ENCODE measurements at regions not wholly inside any gene's neighbourhood (a gene's known extent, or its start where the extent isn't known, plus 50 kb on each side); places are given as distances from the start of the nearest gene placed in this dataset.
"Not testable (repeated sequence)": the region's sequence is repeated elsewhere in the genome, so short reads cannot be mapped to it uniquely, and the experiment has no call there.

DNA sequence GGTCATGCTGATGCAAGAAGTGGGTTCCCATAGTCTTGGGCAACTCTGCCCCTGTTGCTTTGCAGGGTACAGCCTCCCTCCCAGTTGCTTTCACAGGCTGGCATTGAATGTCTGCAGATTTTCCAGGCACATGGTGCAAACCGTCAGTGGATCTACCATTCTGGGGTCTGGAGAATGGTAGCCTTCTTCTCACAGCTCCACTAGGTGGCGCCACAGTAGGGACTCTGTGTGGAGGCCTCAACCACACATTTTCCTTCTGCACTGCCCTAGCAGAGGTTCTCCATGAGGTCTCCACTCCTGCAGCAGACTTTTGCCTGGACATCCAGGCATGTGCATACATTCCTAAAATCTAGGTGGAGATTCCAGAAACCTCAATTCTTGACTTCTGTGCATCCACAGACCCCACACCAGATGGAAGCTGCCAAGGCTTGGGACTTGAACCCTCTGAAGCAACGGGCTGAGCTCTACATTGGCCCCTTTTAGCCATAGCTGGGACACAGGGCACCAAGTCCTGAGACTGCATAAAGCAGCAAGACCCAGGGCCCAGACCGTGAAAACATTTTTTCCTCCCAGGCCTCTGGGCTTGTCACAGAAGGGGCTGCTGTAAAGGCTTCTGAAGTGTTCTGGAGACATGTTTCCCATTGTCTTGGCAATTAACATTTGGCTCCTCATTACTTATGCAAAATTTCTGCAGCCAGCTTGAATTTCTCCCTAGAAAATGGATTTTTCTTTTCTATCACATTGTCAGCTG is 466.2 kb upstream of the PBX1 start:
- no peak overlapping the region for H3K4me3 ChIP-seq (ENCODE audit: extremely low read depth, insufficient read depth, low read length, poor library complexity, severe bottlenecking)
- H3K36me3 ChIP-seq (ENCODE audit: control insufficient read depth, insufficient read depth, low read length): no peaks in the 10 kb centered on the region
- H3K27ac ChIP-seq (ENCODE audit: low read depth, low read length, severe bottlenecking): no peak overlapping the region
- peaks cover 12% of the 10 kb centered on the region for H3K9me3 ChIP-seq (ENCODE audit: control insufficient read depth, low read length)
- no peaks in the 10 kb centered on the region for H3K4me1 ChIP-seq (ENCODE audit: control insufficient read depth, insufficient read depth, low read length, poor library complexity, severe bottlenecking)
- 83 to 93% methylated on average over 4 of the region's 4 CpGs for WGBS, 2 experiments (ENCODE audit: insufficient coverage in 2 of 2)

DNA sequence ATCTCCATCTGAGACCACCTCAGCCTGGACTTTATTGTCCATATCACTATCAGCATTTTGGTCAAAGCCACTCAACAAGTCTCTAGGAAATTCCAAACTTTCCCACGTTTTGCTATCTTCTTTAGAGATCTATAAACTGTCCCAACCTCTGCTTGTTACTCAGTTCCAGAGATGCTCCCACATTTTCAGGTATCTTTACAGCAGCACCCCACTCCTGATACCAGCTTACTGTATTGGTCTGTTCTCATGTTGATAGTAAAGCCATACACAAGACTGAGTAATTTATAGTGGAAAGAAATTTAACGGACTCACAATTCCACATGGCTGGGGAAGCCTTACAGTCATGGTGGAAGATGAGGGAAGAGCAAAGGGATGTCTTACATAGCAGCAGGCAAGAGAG is 465.4 kb upstream of the PBX1 start:
- Histone ChIP-seq H3K4me3 (ENCODE audit: extremely low read depth, insufficient read depth, low read length, poor library complexity, severe bottlenecking) (no peak overlapping the region), H3K9me3 (ENCODE audit: control insufficient read depth, low read length) (peaks cover 12% of the 10 kb centered on the region), H3K4me1 (ENCODE audit: control insufficient read depth, insufficient read depth, low read length, poor library complexity, severe bottlenecking) (no peaks in the 10 kb centered on the region), H3K36me3 (ENCODE audit: control insufficient read depth, insufficient read depth, low read length) (no peaks in the 10 kb centered on the region), H3K27ac (ENCODE audit: low read depth, low read length, severe bottlenecking) (no peak overlapping the region)
- WGBS, 2 experiments (ENCODE audit: insufficient coverage in 2 of 2): 80 to 95% methylated on average over 1 to 2 of the region's 2 CpGs

DNA sequence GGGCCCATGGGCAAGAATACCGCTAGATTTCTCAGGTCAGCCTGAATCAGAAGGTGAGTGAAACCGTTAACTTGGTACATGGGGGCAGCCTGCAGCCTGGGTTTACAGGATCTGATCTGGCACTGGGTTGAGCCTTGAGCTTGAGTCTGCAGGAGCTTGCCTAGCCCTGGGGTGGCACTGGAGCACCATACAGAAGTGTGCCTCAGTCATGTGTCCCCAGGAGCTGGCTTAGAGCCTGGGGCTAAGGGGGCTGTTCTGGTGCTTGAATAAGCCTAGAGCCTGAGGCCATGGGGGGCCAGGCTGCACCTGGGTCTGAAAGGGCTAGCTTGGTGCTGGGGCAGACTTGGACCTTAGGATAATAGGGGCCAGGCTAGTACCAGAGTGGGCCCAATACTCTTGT is 457.2 kb upstream of the PBX1 start:
- 81 to 94% methylated on average over 2 of the region's 2 CpGs for whole genome bisulfite sequencing, 2 experiments (ENCODE audit: insufficient coverage in 2 of 2)
- H3K4me1 ChIP-seq (ENCODE audit: control insufficient read depth, insufficient read depth, low read length, poor library complexity, severe bottlenecking): no peaks in the 10 kb centered on the region
- no peaks in the 10 kb centered on the region for H3K36me3 ChIP-seq (ENCODE audit: control insufficient read depth, insufficient read depth, low read length)
- H3K4me3 ChIP-seq (ENCODE audit: extremely low read depth, insufficient read depth, low read length, poor library complexity, severe bottlenecking): no peak overlapping the region
- no peaks in the 10 kb centered on the region for H3K9me3 ChIP-seq (ENCODE audit: control insufficient read depth, low read length)
- H3K27ac ChIP-seq (ENCODE audit: low read depth, low read length, severe bottlenecking): no peak overlapping the region

DNA sequence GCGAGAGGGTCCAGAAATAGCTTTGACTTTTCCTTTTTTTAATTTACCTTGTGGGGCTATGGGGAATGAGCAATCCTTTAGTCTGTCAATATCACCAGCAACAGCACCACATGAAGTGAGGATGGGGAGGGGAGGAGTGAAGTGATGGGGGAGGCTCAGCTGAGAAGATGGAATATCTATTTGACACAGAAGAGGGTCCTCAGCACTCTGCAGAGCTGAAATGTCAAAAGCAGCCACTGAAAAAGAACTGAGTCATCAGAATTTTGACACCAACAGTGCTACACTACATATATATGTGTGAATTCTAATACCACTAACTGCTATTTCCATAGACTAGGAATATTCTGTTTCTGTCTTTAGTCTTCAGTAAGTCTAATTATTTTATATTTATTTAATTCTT is 427.0 kb upstream of the PBX1 start:
- Histone ChIP-seq H3K4me1 (ENCODE audit: control insufficient read depth, insufficient read depth, low read length, poor library complexity, severe bottlenecking) (no peaks in the 10 kb centered on the region), H3K9me3 (ENCODE audit: control insufficient read depth, low read length) (no peaks in the 10 kb centered on the region), H3K27ac (ENCODE audit: low read depth, low read length, severe bottlenecking) (no peak overlapping the region), H3K4me3 (ENCODE audit: extremely low read depth, insufficient read depth, low read length, poor library complexity, severe bottlenecking) (no peak overlapping the region), H3K36me3 (ENCODE audit: control insufficient read depth, insufficient read depth, low read length) (no peaks in the 10 kb centered on the region)
- WGBS, 2 experiments (ENCODE audit: insufficient coverage in 2 of 2): no CpG with 5 or more reads among the region's 1 CpG

DNA sequence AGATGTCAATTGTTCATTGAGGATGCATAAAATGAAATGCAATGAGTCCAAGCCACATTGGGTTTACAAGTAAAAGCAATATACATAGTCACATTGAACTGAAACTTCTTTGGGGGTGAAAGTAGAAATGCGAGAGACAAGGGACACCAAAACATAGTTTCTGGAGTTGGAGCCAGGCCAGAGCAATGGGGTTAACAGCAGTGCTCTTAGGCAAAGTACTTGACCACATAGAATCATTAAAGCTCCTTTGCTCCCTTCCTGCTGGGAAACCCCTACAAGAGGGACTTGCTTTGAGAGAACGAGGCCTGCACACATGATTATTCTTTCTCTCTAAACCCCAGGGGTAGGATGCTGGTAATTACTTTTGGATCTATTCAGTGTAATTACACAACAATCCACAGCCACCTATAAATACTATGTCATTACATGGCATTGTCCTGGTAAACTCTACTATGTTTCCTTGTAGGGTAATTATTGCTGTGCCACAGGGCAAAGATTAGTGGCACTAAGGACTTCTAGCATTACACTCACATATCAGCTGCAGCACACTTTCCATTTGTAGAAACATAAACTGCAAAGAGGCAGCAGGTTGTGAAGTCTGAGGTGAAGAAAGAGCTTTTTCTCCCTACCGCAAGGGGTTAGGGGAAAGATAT is 421.6 kb upstream of the PBX1 start:
- Histone ChIP-seq H3K36me3 (ENCODE audit: control insufficient read depth, insufficient read depth, low read length) (no peaks in the 10 kb centered on the region), H3K4me3 (ENCODE audit: extremely low read depth, insufficient read depth, low read length, poor library complexity, severe bottlenecking) (no peak overlapping the region), H3K4me1 (ENCODE audit: control insufficient read depth, insufficient read depth, low read length, poor library complexity, severe bottlenecking) (no peaks in the 10 kb centered on the region), H3K9me3 (ENCODE audit: control insufficient read depth, low read length) (no peaks in the 10 kb centered on the region), H3K27ac (ENCODE audit: low read depth, low read length, severe bottlenecking) (no peak overlapping the region)
- WGBS, 2 experiments (ENCODE audit: insufficient coverage in 2 of 2): no CpG with 5 or more reads among the region's 3 CpGs

DNA sequence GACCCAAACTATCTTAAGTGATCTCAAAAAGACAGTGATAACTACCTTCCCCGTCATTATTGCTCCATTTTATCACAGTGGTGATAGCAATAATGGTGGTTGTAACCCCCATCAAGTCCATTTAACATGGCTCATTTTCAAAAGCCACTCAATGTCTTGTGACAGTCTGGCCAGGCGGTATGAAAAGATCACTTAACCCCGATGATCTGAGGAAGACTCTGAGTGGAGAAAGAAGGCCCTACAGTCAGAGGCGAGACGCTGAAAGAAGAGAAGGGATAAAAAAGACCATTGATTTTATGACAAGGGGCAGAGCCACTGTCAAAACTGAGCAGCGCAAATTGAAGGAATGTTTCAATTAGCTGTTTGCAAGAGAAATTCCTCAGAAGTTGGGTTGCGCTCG is 417.2 kb upstream of the PBX1 start:
- Histone ChIP-seq H3K4me1 (ENCODE audit: control insufficient read depth, insufficient read depth, low read length, poor library complexity, severe bottlenecking) (no peaks in the 10 kb centered on the region), H3K36me3 (ENCODE audit: control insufficient read depth, insufficient read depth, low read length) (no peaks in the 10 kb centered on the region), H3K9me3 (ENCODE audit: control insufficient read depth, low read length) (no peaks in the 10 kb centered on the region), H3K27ac (ENCODE audit: low read depth, low read length, severe bottlenecking) (no peak overlapping the region), H3K4me3 (ENCODE audit: extremely low read depth, insufficient read depth, low read length, poor library complexity, severe bottlenecking) (no peak overlapping the region)
- WGBS, 2 experiments (ENCODE audit: insufficient coverage in 2 of 2): 87 to 100% methylated on average over 5 of the region's 8 CpGs

DNA sequence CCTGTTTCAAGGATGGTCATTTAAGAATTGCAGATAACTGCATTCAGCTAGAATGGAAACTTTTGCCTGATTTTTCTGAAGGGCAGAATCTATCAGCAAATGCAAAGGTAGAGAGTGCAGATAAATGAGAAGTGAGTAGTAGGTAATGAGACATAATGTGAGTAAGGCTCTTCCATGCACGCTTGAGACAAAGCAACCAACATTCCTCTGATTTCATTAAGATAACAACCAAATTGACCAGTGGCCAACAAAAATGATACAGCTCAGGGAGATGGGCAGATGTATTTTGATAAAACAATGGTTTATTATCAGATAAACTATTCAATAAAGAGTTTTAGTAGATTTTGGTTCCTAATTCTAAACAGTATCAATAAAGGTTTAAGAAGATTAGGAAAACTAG is 404.4 kb upstream of the PBX1 start:
- no peaks in the 10 kb centered on the region for H3K36me3 ChIP-seq (ENCODE audit: control insufficient read depth, insufficient read depth, low read length)
- H3K27ac ChIP-seq (ENCODE audit: low read depth, low read length, severe bottlenecking): no peak overlapping the region
- whole genome bisulfite sequencing, 2 experiments (ENCODE audit: insufficient coverage in 2 of 2): no CpG with 5 or more reads among the region's 1 CpG
- H3K4me1 ChIP-seq (ENCODE audit: control insufficient read depth, insufficient read depth, low read length, poor library complexity, severe bottlenecking): no peaks in the 10 kb centered on the region
- H3K4me3 ChIP-seq (ENCODE audit: extremely low read depth, insufficient read depth, low read length, poor library complexity, severe bottlenecking): no peak overlapping the region
- H3K9me3 ChIP-seq (ENCODE audit: control insufficient read depth, low read length): no peaks in the 10 kb centered on the region

DNA sequence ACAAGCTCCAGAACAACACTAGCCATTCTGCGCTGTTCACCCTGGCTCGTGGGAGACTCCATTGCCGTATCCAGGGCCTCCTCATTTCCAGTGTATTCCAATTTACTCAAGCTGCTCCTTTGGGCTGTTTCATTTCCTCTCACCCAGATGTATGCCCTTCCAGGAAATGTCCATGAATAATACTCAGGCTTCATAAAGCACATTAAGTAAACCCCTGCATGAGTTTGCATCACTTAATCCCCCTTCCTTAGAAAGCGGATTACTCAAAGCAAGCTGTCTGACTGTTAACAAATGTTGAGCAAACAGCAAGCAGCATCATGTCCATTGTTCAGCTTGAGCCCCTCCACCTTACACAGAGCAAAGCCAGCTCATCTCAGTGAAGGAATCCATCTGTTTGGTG is 403.6 kb upstream of the PBX1 start:
- H3K36me3 ChIP-seq (ENCODE audit: control insufficient read depth, insufficient read depth, low read length): no peaks in the 10 kb centered on the region
- 67 to 75% methylated on average over 4 of the region's 4 CpGs for WGBS, 2 experiments (ENCODE audit: insufficient coverage in 2 of 2)
- no peak overlapping the region for H3K27ac ChIP-seq (ENCODE audit: low read depth, low read length, severe bottlenecking)
- H3K4me1 ChIP-seq (ENCODE audit: control insufficient read depth, insufficient read depth, low read length, poor library complexity, severe bottlenecking): no peaks in the 10 kb centered on the region
- no peaks in the 10 kb centered on the region for H3K9me3 ChIP-seq (ENCODE audit: control insufficient read depth, low read length)
- H3K4me3 ChIP-seq (ENCODE audit: extremely low read depth, insufficient read depth, low read length, poor library complexity, severe bottlenecking): no peak overlapping the region

DNA sequence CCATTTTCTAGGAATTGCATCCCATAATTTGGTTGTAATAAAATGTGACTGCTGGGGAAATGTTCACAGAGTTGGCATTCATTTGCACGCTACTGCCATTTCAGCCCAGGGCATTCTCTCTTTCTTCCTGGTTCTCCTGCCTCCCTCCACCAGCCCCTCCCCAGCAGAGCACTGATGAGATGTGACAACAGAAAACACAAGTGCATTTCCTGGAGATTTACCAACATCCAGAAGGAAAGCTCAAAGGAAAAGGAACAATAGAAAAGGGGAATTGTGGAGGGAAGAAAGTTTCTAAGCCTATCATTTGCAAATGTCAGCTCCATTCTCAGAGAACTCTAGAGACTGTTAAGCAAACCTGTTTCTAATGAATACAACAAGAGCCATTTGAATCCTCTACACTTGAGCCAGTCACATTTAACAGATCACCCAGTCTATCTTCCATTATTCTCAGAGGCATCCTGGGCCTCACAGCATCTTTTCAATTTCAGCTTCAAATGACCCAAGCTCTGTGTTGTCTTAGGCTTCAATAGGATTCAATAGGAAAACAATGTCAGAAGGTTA is 395.6 kb upstream of the PBX1 start:
- Histone ChIP-seq H3K4me3 (ENCODE audit: extremely low read depth, insufficient read depth, low read length, poor library complexity, severe bottlenecking) (no peak overlapping the region), H3K36me3 (ENCODE audit: control insufficient read depth, insufficient read depth, low read length) (no peaks in the 10 kb centered on the region)
- WGBS, 2 experiments (ENCODE audit: insufficient coverage in 2 of 2): 80% methylated on average over 1 of the region's 1 CpG; no CpG with 5 or more reads in 1 of the 2 experiments

DNA sequence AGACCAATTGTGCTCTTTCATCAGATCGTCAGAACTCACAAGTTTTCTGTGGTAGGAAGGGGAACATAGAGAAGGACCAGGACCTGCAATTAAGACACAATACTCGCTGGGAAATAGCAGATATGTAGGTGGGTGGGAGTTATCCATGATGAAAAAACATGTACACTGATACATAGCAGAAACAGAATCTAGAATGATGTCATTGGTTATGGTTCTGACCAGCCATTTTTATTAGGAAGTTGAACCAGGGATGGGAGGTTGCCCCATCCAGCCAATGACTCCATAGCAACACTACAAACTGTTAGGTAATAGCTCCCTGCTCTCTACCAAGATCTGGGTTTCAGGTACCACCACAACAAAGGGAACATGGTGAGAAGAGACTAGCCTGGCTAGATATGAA is 393.5 kb upstream of the PBX1 start:
- Histone ChIP-seq H3K9me3 (ENCODE audit: control insufficient read depth, low read length) (no peaks in the 10 kb centered on the region), H3K4me1 (ENCODE audit: control insufficient read depth, insufficient read depth, low read length, poor library complexity, severe bottlenecking) (no peaks in the 10 kb centered on the region), H3K27ac (ENCODE audit: low read depth, low read length, severe bottlenecking) (no peak overlapping the region), H3K4me3 (ENCODE audit: extremely low read depth, insufficient read depth, low read length, poor library complexity, severe bottlenecking) (no peak overlapping the region), H3K36me3 (ENCODE audit: control insufficient read depth, insufficient read depth, low read length) (no peaks in the 10 kb centered on the region)
- 91% methylated on average over 1 of the region's 2 CpGs; no CpG with 5 or more reads in 1 of the 2 experiments for WGBS, 2 experiments (ENCODE audit: insufficient coverage in 2 of 2)

More for the DNA sequence above, 395.6 kb upstream of the PBX1 start:
- H3K4me1 ChIP-seq (ENCODE audit: control insufficient read depth, insufficient read depth, low read length, poor library complexity, severe bottlenecking): no peaks in the 10 kb centered on the region
- no peaks in the 10 kb centered on the region for H3K9me3 ChIP-seq (ENCODE audit: control insufficient read depth, low read length)
- H3K27ac ChIP-seq (ENCODE audit: low read depth, low read length, severe bottlenecking): no peak overlapping the region

DNA sequence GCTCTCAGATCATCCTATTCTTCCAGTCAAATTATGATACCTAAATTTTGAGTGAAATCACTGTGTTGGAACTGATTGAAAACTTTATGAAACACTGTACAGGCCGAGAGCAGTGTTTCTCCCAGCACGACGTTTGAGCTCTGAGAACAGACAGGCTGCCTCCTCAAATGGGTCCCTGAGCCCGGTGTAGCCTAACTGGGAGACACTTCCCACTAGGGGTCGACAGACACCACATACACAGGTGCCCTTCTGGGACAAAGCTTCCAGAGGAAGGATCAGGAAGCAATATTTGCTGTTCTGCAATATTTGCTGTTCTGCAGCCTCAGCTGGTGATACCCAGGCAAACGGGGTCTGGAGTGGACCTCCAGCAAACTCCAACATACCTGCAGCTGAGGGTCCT is 392.5 kb upstream of the PBX1 start:
- H3K4me3 ChIP-seq (ENCODE audit: extremely low read depth, insufficient read depth, low read length, poor library complexity, severe bottlenecking); H3K4me1 ChIP-seq (ENCODE audit: control insufficient read depth, insufficient read depth, low read length, poor library complexity, severe bottlenecking); H3K27ac ChIP-seq (ENCODE audit: low read depth, low read length, severe bottlenecking); H3K9me3 ChIP-seq (ENCODE audit: control insufficient read depth, low read length); H3K36me3 ChIP-seq (ENCODE audit: control insufficient read depth, insufficient read depth, low read length): not testable (repeated sequence)
- WGBS, 2 experiments (ENCODE audit: insufficient coverage in 2 of 2): 76 to 91% methylated on average over 5 to 6 of the region's 6 CpGs
